Endothelial cell of umbilical vein (primary cell): ENCODE measurements at regions not wholly inside any gene's neighbourhood (a gene's known extent, or its start where the extent isn't known, plus 50 kb on each side); places are given as distances from the start of the nearest gene placed in this dataset.
"Not testable (repeated sequence)": the region's sequence is repeated elsewhere in the genome, so short reads cannot be mapped to it uniquely, and the experiment has no call there.

Experiments
- BruUV-seq: library from RNA; stranded (reverse); fragments of 400-500 nt; replicated peaks from 2 replicates; lab custom pipeline; 2021; lab: Mats Ljungman, UMichigan
- CTCF ChIA-PET: fragments of 300-600, 350-600 bp; sonication (Branson Sonifier 250); formaldehyde crosslinking; loops from one replicate; lab custom pipeline; 2021; ENCODE audit warnings: antibody characterized with exemption, inconsistent platforms; lab: Charles Lee
- POLR2A ChIA-PET: fragments of 300-600, 350-600 bp; sonication (Branson Sonifier 250); formaldehyde crosslinking; loops from one replicate; lab custom pipeline; 2021; ENCODE audit warnings: antibody characterized with exemption, inconsistent platforms; lab: Charles Lee
- DNase-seq: peaks from one replicate; pipeline ENCODE4 v3.0.0-alpha.2; 2011; ENCODE audit warnings: low read depth, low spot score
- FAIRE-seq: peaks from 2 replicates; lab custom pipeline; 2011; peaks lifted over from hg19 to GRCh38; lab: Jason Lieb, UNC
- H2AFZ ChIP-seq: 2 replicates; pipeline ENCODE4 v1.6.0; 2012; ENCODE audit warnings: low read depth, low read length, control low read depth, inconsistent platforms
- H3K27ac ChIP-seq: 2 replicates; pipeline ENCODE4 v1.5.1; 2011; ENCODE audit warnings: low read depth, mild to moderate bottlenecking, control low read depth, low read length, moderate library complexity; ENCODE audit not compliant: insufficient read depth
- H3K27me3 ChIP-seq, 2 experiments: 2 replicates each; pipeline versions ENCODE4 v1.6.0 to v1.6.1; 2011; ENCODE audit warnings: low read length in 2 of 2, mixed read lengths in 1 of 2; ENCODE audit not compliant: control insufficient read depth in 2 of 2, insufficient read depth in 2 of 2
- H3K36me3 ChIP-seq, 2 experiments: 2 replicates in 1 of 2; 3 replicates in 1 of 2; pipeline ENCODE4 v1.5.1; 2011; ENCODE audit warnings: low read length in 2 of 2, mild to moderate bottlenecking in 1 of 2, moderate library complexity in 1 of 2; ENCODE audit not compliant: control insufficient read depth in 2 of 2, insufficient read depth in 2 of 2; ENCODE audit errors: extremely low read depth in 1 of 2
- H3K4me1 ChIP-seq: 3 replicates; pipeline ENCODE4 v1.5.1; 2011; ENCODE audit warnings: mild to moderate bottlenecking, low read length; ENCODE audit not compliant: control insufficient read depth, insufficient read depth; ENCODE audit errors: extremely low read depth
- H3K4me2 ChIP-seq: 2 replicates; pipeline ENCODE4 v1.6.1; 2011; ENCODE audit warnings: low read length, control low read depth, mixed read lengths; ENCODE audit not compliant: insufficient read depth
- H3K4me3 ChIP-seq, 3 experiments: fragments of 200-600 bp in 1 of 3; sonication (generic), shearing (Covaris generic) in 1 of 3; replicated peaks in 1 of 3; 2 replicates each; pipeline ENCODE4 v1.5.1; 2011 to 2016; ENCODE audit warnings: control low read depth in 3 of 3, low read length in 3 of 3, mild to moderate bottlenecking in 2 of 3, inconsistent platforms in 1 of 3, low read depth in 1 of 3, moderate library complexity in 1 of 3; ENCODE audit not compliant: insufficient read depth in 1 of 3
- H3K79me2 ChIP-seq: 2 replicates; pipeline ENCODE4 v1.6.0; 2012; ENCODE audit warnings: low read length, inconsistent platforms; ENCODE audit not compliant: control insufficient read depth, insufficient read depth
- H3K9ac ChIP-seq: replicated peaks from 2 replicates; pipeline ENCODE3; 2011; ENCODE audit warnings: low read length, control low read depth; ENCODE audit not compliant: insufficient read depth; ENCODE audit errors: extremely low read depth
- H3K9me1 ChIP-seq: replicated peaks from 3 replicates; pipeline ENCODE4 v1.6.0; 2011; ENCODE audit warnings: mild to moderate bottlenecking, low read length; ENCODE audit not compliant: control insufficient read depth, insufficient read depth; ENCODE audit errors: extremely low read depth
- H3K9me3 ChIP-seq: replicated peaks from 2 replicates; pipeline ENCODE4 v1.5.1; 2012; ENCODE audit warnings: low read length, inconsistent platforms; ENCODE audit not compliant: control insufficient read depth, insufficient read depth
- H4K20me1 ChIP-seq: replicated peaks from 2 replicates; pipeline ENCODE3; 2011; ENCODE audit warnings: mild to moderate bottlenecking, low read length; ENCODE audit not compliant: control insufficient read depth, insufficient read depth; ENCODE audit errors: extremely low read depth
- EZH2 ChIP-seq: IDR thresholded peaks from 2 replicates; pipeline ENCODE4 v1.6.1; 2012; ENCODE audit warnings: borderline replicate concordance, low read depth, mild to moderate bottlenecking, moderate library complexity, low read length, inconsistent platforms; ENCODE audit not compliant: severe bottlenecking
- FOS ChIP-seq: IDR thresholded peaks from 2 replicates; pipeline ENCODE4 v1.6.1; 2011; ENCODE audit warnings: mild to moderate bottlenecking, low read length, moderate library complexity, borderline replicate concordance; ENCODE audit not compliant: insufficient read depth
- GATA2 ChIP-seq: IDR thresholded peaks from 2 replicates; pipeline ENCODE4 v1.7.0; 2011; ENCODE audit warnings: low read depth, mild to moderate bottlenecking, moderate library complexity, mixed read lengths, low read length; ENCODE audit not compliant: insufficient read length, insufficient read depth
- JUN ChIP-seq: IDR thresholded peaks from 2 replicates; pipeline ENCODE4 v1.6.1; 2011; ENCODE audit warnings: borderline replicate concordance, low read depth; ENCODE audit not compliant: insufficient read length, insufficient read depth
- MYC ChIP-seq: IDR thresholded peaks from one replicate; pipeline ENCODE4 v1.6.1; 2011; ENCODE audit warnings: mild to moderate bottlenecking, low read depth, low read length
- POLR2A ChIP-seq: IDR thresholded peaks from 2 replicates; pipeline ENCODE4 v1.6.1; 2012; ENCODE audit warnings: low read depth, mild to moderate bottlenecking, control low read depth, low read length
- POLR2AphosphoS5 ChIP-seq: IDR thresholded peaks from 2 replicates; pipeline ENCODE4 v1.6.1; 2012; ENCODE audit warnings: low read depth, mild to moderate bottlenecking, control low read depth, low read length, moderate library complexity; ENCODE audit not compliant: insufficient read depth
- dilution Hi-C: fragments of 300-500 bp; cut with MboI; formaldehyde crosslinking; loops from one replicate; pipeline ENCODE4 v1.15.0; 2019; ENCODE audit warnings: low sequenced_read_pairs; ENCODE audit not compliant: extremely low pct_ligation_motif_present
- intact Hi-C: fragments of 100-400 bp; cut with micrococcal nuclease; formaldehyde crosslinking; loops from one replicate; pipeline ENCODE4 v1.10.0; 2022
- TF ChIP-seq, protein P1 (sequence below), 2 donors: IDR thresholded peaks; 1 replicate in 1 of 2; 2 replicates in 1 of 2; pipeline ENCODE4 v1.5.1; 2011; ENCODE audit warnings: low read length in 2 of 2, mild to moderate bottlenecking in 2 of 2, moderate library complexity in 2 of 2, control low read depth in 1 of 2, inconsistent platforms in 1 of 2, low read depth in 1 of 2; ENCODE audit not compliant: insufficient read depth in 1 of 2; ENCODE audit errors: extremely low read depth in 1 of 2
- TF ChIP-seq, protein P2 (sequence below): IDR thresholded peaks from 2 replicates; pipeline ENCODE4 v1.6.1; 2011; ENCODE audit not compliant: insufficient read depth, insufficient read length

DNA sequence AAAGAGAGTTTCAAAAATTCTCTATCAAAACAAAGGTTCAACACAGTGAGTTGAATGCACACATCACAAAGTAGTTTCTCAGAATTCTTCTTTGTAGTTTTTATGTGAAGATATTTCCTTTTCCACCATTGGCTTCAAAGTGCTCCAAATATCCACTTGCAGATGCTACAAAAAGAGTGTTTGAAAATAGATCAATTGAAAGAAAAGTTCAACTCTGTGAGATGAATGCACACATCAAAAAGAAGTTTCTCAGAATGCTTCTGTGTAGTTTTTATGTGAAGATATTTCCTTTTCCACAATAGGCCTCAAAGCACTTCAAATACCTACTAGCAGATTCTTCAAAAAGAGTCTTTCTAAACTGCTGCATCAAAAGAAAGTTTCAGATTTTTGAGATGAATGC is 298.3 kb upstream of the DEFB115 start:
- H3K9me1 ChIP-seq, BruUV-seq, DNase-seq, H3K4me1 ChIP-seq, CTCF ChIA-PET, H3K9ac ChIP-seq, H4K20me1 ChIP-seq, H3K27me3 ChIP-seq, POLR2A ChIA-PET, H3K4me3 ChIP-seq, H3K27ac ChIP-seq, H3K9me3 ChIP-seq, H3K79me2 ChIP-seq, H3K4me2 ChIP-seq, H2AFZ ChIP-seq, FAIRE-seq, H3K36me3 ChIP-seq, intact Hi-C loops, dilution Hi-C loops: not testable (repeated sequence)

DNA sequence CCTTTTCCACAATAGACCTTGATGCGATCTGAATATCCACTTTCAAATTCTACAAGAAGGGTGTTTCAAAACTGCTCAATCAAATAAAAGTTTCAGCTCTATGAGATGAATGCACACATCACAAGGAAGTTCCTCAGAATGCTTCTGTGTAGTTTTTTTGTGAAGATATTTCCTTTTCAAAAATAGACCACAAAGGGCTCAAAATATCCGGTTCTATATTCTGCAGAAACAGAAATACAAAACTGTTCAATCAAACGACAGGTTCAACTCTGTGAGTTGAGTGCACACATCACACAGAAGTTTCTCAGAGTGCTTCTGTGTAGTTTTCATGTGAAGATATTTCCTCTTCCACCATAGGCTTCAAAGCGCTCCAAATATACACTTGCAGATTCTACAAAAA is 293.9 kb upstream of the DEFB115 start:
- H3K9ac ChIP-seq, result no peak overlapping the region
- H3K4me3 ChIP-seq, result no peak overlapping the region
- no peaks in the 10 kb centered on the region for H3K79me2 ChIP-seq
- no peaks in the 10 kb centered on the region for H4K20me1 ChIP-seq
- no peaks in the 10 kb centered on the region for H3K27me3 ChIP-seq
- no peak for DNase-seq
- ChIA-PET CTCF (no interaction called here), POLR2A (no interaction called here)
- H3K9me1 ChIP-seq, result no peaks in the 10 kb centered on the region
- no peaks in the 10 kb centered on the region for H3K9me3 ChIP-seq
- no peak overlapping the region for H3K4me2 ChIP-seq
- no TSS peak for BruUV-seq
- no peaks in the 10 kb centered on the region for H3K4me1 ChIP-seq
- no peaks in the 10 kb centered on the region for H3K36me3 ChIP-seq
- dilution Hi-C loops, result no loop called here
- no peak overlapping the region for H3K27ac ChIP-seq
- no peak overlapping the region for H2AFZ ChIP-seq
- FAIRE-seq, result no peak
- no peak for TF ChIP-seq POLR2A
- TF ChIP-seq JUN, result no peak
- TF ChIP-seq GATA2, result no peak
- no peak for TF ChIP-seq FOS
- TF ChIP-seq, protein P1, sequence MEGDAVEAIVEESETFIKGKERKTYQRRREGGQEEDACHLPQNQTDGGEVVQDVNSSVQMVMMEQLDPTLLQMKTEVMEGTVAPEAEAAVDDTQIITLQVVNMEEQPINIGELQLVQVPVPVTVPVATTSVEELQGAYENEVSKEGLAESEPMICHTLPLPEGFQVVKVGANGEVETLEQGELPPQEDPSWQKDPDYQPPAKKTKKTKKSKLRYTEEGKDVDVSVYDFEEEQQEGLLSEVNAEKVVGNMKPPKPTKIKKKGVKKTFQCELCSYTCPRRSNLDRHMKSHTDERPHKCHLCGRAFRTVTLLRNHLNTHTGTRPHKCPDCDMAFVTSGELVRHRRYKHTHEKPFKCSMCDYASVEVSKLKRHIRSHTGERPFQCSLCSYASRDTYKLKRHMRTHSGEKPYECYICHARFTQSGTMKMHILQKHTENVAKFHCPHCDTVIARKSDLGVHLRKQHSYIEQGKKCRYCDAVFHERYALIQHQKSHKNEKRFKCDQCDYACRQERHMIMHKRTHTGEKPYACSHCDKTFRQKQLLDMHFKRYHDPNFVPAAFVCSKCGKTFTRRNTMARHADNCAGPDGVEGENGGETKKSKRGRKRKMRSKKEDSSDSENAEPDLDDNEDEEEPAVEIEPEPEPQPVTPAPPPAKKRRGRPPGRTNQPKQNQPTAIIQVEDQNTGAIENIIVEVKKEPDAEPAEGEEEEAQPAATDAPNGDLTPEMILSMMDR (IDR thresholded peaks at IDR 0.05; ENCODE audit: extremely low read depth in 1 of 2, insufficient read depth in 1 of 2, low read depth in 1 of 2, low read length in 2 of 2), result no peak
- TF ChIP-seq EZH2, result no peak
- TF ChIP-seq POLR2AphosphoS5, result no peak
- TF ChIP-seq, protein P2, sequence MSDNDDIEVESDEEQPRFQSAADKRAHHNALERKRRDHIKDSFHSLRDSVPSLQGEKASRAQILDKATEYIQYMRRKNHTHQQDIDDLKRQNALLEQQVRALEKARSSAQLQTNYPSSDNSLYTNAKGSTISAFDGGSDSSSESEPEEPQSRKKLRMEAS, result no peak
- TF ChIP-seq MYC, result no peak
- intact Hi-C loops, result no loop called here

DNA sequence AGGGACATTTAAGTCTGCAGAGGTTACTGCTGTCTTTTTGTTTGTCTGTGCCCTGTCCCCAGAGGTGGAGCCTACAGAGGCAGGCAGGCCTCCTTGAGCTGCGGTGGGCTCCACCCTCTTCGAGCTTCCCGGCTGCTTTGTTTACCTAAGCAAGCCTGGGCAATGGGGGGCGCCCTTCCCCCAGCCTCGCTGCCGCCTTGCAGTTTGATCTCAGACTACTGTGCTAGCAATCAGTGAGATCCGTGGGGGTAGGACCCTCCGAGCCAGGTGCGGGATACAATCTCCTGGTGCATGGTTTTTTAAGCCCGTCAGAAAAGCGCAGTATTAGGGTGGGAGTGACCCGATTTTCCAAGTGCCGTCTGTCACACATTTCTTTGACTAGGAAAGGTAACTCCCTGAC is 281.6 kb upstream of the DEFB115 start:
- CTCF ChIA-PET, H3K27ac ChIP-seq, H3K27me3 ChIP-seq, FAIRE-seq, H3K9me3 ChIP-seq, POLR2A ChIA-PET, DNase-seq, H3K79me2 ChIP-seq, H3K36me3 ChIP-seq, H3K4me1 ChIP-seq, intact Hi-C loops, H2AFZ ChIP-seq, H3K9ac ChIP-seq, H4K20me1 ChIP-seq, H3K9me1 ChIP-seq, BruUV-seq, dilution Hi-C loops, H3K4me2 ChIP-seq, H3K4me3 ChIP-seq: not testable (repeated sequence)
